BE2C (cell line): ENCODE measurements at regions not wholly inside any gene's neighbourhood (a gene's known extent, or its start where the extent isn't known, plus 50 kb on each side); places are given as distances from the start of the nearest gene placed in this dataset.

Experiments
- DNase-seq: peaks from one replicate; pipeline ENCODE4 v3.0.0-alpha.2; 2020
- H3K27me3 ChIP-seq: fragments of 250-450 bp; sonication (Bioruptor Pico); 2 replicates; pipeline ENCODE4 v1.5.1; 2020; ENCODE audit warnings: mild to moderate bottlenecking
- H3K36me3 ChIP-seq: fragments of 250-450 bp; sonication (Bioruptor Pico); 2 replicates; pipeline ENCODE4 v1.5.1; 2020; ENCODE audit warnings: mild to moderate bottlenecking
- H3K4me1 ChIP-seq: fragments of 250-450 bp; sonication (Bioruptor Pico); 2 replicates; pipeline ENCODE4 v1.5.1; 2020
- H3K4me3 ChIP-seq: 2 replicates; pipeline ENCODE4 v1.5.1; 2011; ENCODE audit warnings: low read depth, low read length
- H3K9me3 ChIP-seq: fragments of 250-450 bp; sonication (Bioruptor Pico); 2 replicates; pipeline ENCODE4 v1.5.1; 2020
- CTCF ChIP-seq: IDR thresholded peaks from 2 replicates; pipeline ENCODE4 v1.5.1; 2012; ENCODE audit warnings: mild to moderate bottlenecking, low read depth, low read length

GRCh38 chr4:29058531-29058930, 1661.6 kb upstream of the PCDH7 start:
- no peaks in the 10 kb centered on the region for H3K4me1 ChIP-seq
- no peaks in the 10 kb centered on the region for H3K9me3 ChIP-seq
- no peak for TF ChIP-seq CTCF
- DNase-seq: no peak
- no peak overlapping the region for H3K4me3 ChIP-seq
- H3K27me3 ChIP-seq: no peaks in the 10 kb centered on the region
- H3K36me3 ChIP-seq: no peaks in the 10 kb centered on the region

GRCh38 chr4:29066861-29067260, 1653.3 kb upstream of the PCDH7 start:
- no peaks in the 10 kb centered on the region; the same call in 1 of the 2 replicates for H3K9me3 ChIP-seq
- no peak overlapping the region for H3K4me3 ChIP-seq
- H3K4me1 ChIP-seq: no peaks in the 10 kb centered on the region
- TF ChIP-seq CTCF: no peak
- H3K36me3 ChIP-seq: no peaks in the 10 kb centered on the region
- no peak for DNase-seq
- no peaks in the 10 kb centered on the region for H3K27me3 ChIP-seq

GRCh38 chr4:29073571-29073970, 1646.6 kb upstream of the PCDH7 start:
- Histone ChIP-seq H3K9me3 (no peaks in the 10 kb centered on the region), H3K4me1 (no peaks in the 10 kb centered on the region), H3K4me3 (no peak overlapping the region), H3K27me3 (no peaks in the 10 kb centered on the region), H3K36me3 (no peaks in the 10 kb centered on the region)
- no peak for TF ChIP-seq CTCF
- no peak for DNase-seq

GRCh38 chr4:29075366-29075765, 1644.8 kb upstream of the PCDH7 start:
- Histone ChIP-seq H3K4me1 (no peaks in the 10 kb centered on the region), H3K36me3 (no peaks in the 10 kb centered on the region), H3K27me3 (no peaks in the 10 kb centered on the region), H3K4me3 (no peak overlapping the region), H3K9me3 (no peaks in the 10 kb centered on the region)
- TF ChIP-seq CTCF: no peak
- DNase-seq: no peak

- TF ChIP-seq CTCF: no peak
- Histone ChIP-seq H3K9me3 (no peaks in the 10 kb centered on the region), H3K27me3 (no peaks in the 10 kb centered on the region), H3K4me1 (no peaks in the 10 kb centered on the region), H3K36me3 (no peaks in the 10 kb centered on the region), H3K4me3 (no peak overlapping the region)
- no peak for DNase-seq
These were observed 1640.9 kb upstream of the PCDH7 start for GRCh38 chr4:29079260-29079659.

- no peaks in the 10 kb centered on the region for H3K36me3 ChIP-seq
- no peaks in the 10 kb centered on the region for H3K4me1 ChIP-seq
- H3K4me3 ChIP-seq: no peak overlapping the region
- no peaks in the 10 kb centered on the region for H3K9me3 ChIP-seq
- no peak for DNase-seq
- TF ChIP-seq CTCF: no peak
- no peaks in the 10 kb centered on the region for H3K27me3 ChIP-seq
These were observed 1638.8 kb upstream of the PCDH7 start for GRCh38 chr4:29081234-29081955.
